ENCODE measurements at regions not wholly inside any gene's neighbourhood (a gene's known extent, or its start where the extent isn't known, plus 50 kb on each side); places are given as distances from the start of the nearest gene placed in this dataset.

GRCh38 chr5:124816381-124816780 is 69.9 kb upstream of the ZNF608 start:
- H3K27me3 Mint-ChIP-seq = no peaks in the 10 kb centered on the region
- H3K4me1 Mint-ChIP-seq (ENCODE audit: low read depth) = peaks cover 39% of the 10 kb centered on the region
- no peak for DNase-seq (ENCODE audit: low spot score, unreplicated experiment)
- H3K36me3 Mint-ChIP-seq (ENCODE audit: insufficient read depth) = no peaks in the 10 kb centered on the region
- no peak overlapping the region for H3K4me3 Mint-ChIP-seq (ENCODE audit: low read depth)
- TF ChIP-seq, protein P1, sequence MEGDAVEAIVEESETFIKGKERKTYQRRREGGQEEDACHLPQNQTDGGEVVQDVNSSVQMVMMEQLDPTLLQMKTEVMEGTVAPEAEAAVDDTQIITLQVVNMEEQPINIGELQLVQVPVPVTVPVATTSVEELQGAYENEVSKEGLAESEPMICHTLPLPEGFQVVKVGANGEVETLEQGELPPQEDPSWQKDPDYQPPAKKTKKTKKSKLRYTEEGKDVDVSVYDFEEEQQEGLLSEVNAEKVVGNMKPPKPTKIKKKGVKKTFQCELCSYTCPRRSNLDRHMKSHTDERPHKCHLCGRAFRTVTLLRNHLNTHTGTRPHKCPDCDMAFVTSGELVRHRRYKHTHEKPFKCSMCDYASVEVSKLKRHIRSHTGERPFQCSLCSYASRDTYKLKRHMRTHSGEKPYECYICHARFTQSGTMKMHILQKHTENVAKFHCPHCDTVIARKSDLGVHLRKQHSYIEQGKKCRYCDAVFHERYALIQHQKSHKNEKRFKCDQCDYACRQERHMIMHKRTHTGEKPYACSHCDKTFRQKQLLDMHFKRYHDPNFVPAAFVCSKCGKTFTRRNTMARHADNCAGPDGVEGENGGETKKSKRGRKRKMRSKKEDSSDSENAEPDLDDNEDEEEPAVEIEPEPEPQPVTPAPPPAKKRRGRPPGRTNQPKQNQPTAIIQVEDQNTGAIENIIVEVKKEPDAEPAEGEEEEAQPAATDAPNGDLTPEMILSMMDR (IDR thresholded peaks at IDR 0.05; ENCODE audit: unreplicated experiment) = no peak
- no peak overlapping the region for H3K27ac Mint-ChIP-seq
- H3K9me3 Mint-ChIP-seq (ENCODE audit: low read depth) = no peaks in the 10 kb centered on the region

DNA sequence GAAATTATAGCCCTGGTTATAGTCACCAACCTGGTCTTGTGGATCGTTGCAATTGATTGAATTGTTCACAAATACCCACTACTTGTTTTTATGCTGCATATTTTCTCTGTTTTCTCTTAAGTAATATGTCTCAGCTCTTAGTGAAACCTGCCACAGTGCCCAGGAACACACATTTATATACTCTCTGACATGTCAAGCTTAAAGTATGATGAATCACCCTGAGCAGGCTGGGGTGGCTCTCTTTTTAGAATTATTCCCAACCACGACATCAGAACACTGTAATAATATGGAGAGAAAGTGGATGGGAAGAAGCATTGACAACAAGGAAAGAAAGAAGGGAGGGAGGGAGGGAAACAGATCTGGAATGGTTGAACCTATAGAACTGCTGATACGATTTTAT is 72.8 kb upstream of the ZNF608 start:
- no peak overlapping the region for H3K4me3 Mint-ChIP-seq (ENCODE audit: low read depth)

DNA sequence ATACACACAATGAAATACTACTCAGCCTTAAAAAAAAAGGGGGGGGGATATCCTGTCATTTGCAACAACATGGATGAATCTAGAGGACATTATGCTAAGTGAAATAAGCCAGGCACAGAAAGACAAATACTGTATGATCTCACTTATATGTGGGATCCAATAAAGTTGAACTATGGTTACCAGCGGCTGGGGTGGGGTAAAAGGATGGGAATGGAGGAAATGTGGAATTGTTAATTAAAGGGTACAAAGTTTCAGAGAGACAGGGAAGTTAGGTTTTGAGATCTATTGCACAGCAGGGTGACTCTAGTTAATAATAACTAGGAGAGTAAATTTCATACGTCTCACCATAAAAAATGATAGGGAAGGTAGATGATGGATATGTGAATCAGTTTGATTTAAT is 76.2 kb upstream of the ZNF608 start:
- TF ChIP-seq, protein P1 (IDR thresholded peaks at IDR 0.05; ENCODE audit: unreplicated experiment) = no peak
- Mint-ChIP-seq H3K4me3 (ENCODE audit: low read depth) (no peak overlapping the region), H3K4me1 (ENCODE audit: low read depth) (peaks cover 47% of the 10 kb centered on the region), H3K9me3 (ENCODE audit: low read depth) (no peaks in the 10 kb centered on the region), H3K27ac (no peak overlapping the region), H3K27me3 (no peaks in the 10 kb centered on the region), H3K36me3 (ENCODE audit: insufficient read depth) (no peaks in the 10 kb centered on the region)
- no peak for DNase-seq (ENCODE audit: low spot score, unreplicated experiment)

More for the DNA sequence above, 72.8 kb upstream of the ZNF608 start:
- Mint-ChIP-seq H3K27ac (no peak overlapping the region), H3K27me3 (no peaks in the 10 kb centered on the region), H3K9me3 (ENCODE audit: low read depth) (no peaks in the 10 kb centered on the region), H3K4me1 (ENCODE audit: low read depth) (peaks cover 44% of the 10 kb centered on the region), H3K36me3 (ENCODE audit: insufficient read depth) (no peaks in the 10 kb centered on the region)
- DNase-seq (ENCODE audit: low spot score, unreplicated experiment) = no peak
- TF ChIP-seq, protein P1 (IDR thresholded peaks at IDR 0.05; ENCODE audit: unreplicated experiment) = no peak

DNA sequence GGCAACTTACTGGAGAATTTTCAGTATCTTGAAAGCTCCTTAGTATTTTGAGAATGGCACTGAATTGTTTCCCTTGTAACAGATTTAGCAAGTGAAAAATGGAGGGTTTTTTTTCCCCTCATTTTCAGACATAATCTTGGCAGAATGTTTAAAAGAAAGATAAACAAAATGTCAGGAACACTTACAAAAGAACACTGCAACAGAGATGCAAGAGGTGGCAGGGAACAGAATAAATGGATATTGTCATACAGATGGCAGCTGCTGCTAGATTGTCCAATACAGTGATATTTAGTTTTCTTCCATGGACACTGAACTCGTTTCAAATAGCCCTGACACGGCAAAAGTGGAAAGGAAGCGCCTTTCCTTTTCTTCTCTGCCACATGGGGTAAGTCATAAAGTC is 76.9 kb upstream of the ZNF608 start:
- H3K4me1 Mint-ChIP-seq (ENCODE audit: low read depth) = peaks cover 40% of the 10 kb centered on the region
- DNase-seq (ENCODE audit: low spot score, unreplicated experiment) = no peak
- no peaks in the 10 kb centered on the region for H3K9me3 Mint-ChIP-seq (ENCODE audit: low read depth)
- H3K4me3 Mint-ChIP-seq (ENCODE audit: low read depth) = no peak overlapping the region
- H3K27me3 Mint-ChIP-seq = no peaks in the 10 kb centered on the region
- H3K27ac Mint-ChIP-seq = peak overlapping the region; percentile 56
- H3K36me3 Mint-ChIP-seq (ENCODE audit: insufficient read depth) = no peaks in the 10 kb centered on the region
- TF ChIP-seq, protein P1 (IDR thresholded peaks at IDR 0.05; ENCODE audit: unreplicated experiment) = no peak

- Mint-ChIP-seq H3K4me1 (ENCODE audit: low read depth) (peaks cover 31% of the 10 kb centered on the region), H3K36me3 (ENCODE audit: insufficient read depth) (no peaks in the 10 kb centered on the region), H3K4me3 (ENCODE audit: low read depth) (no peak overlapping the region), H3K9me3 (ENCODE audit: low read depth) (no peaks in the 10 kb centered on the region), H3K27me3 (no peaks in the 10 kb centered on the region), H3K27ac (peak overlapping the region; percentile 46)
- DNase-seq (ENCODE audit: low spot score, unreplicated experiment) = no peak
- TF ChIP-seq, protein P1 (IDR thresholded peaks at IDR 0.05; ENCODE audit: unreplicated experiment) = no peak
Measured at GRCh38 chr5:124824637-124825158, 78.3 kb upstream of the ZNF608 start.
